ENCODE measurements at regions not wholly inside any gene's neighbourhood (a gene's known extent, or its start where the extent isn't known, plus 50 kb on each side); places are given as distances from the start of the nearest gene placed in this dataset.
"Not testable (repeated sequence)": the region's sequence is repeated elsewhere in the genome, so short reads cannot be mapped to it uniquely, and the experiment has no call there.

DNA sequence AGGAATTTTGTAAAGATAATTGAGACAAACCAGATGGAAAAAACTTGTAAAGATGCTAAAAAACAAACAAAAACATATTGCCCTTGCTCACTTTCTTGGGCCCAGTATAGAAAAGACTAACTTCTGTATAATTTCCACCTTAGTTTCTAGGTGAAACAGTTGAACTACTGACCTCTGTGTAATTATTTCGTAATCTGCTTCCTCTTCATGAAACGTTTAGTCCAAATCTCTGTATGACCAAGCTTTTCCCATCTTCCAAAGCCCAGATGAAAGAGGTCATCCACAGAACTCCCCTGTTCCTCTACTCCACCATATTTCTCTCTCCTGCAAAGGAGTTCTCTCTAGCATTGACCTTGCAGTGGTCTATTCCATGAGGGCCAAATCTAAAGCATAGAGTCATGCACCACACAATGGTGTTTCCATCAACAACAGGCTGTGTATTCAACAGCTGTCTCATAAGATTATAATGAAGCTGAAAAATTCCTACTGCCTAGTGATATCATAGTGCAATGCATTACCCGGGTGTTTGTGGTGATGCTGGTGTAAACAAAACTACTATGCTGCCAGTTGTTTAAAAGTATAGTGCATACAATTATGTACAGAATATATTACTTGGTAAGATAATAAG lies 647.6 kb downstream of the TNS3 start:
- no peak for DNase-seq (ENCODE audit: low spot score)

DNA sequence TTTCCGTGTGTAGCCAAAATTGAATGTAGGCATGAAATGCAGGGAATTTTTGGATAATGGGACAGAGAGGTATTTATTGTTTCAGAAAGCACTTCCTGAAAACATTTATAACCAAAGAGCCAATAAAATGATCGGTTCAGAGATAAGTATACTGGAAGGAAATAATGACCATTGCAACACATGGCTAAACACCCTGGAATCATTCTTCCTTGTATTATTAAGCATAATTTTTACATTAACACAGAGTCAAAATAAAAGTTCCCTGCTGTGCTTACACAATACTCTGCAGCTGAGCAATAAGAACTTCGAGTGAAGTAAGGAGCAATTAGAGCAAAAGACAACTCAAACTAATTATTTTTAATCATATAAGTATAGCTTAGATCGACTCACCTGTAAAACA lies 648.3 kb downstream of the TNS3 start:
- no peak for DNase-seq (ENCODE audit: low spot score)

DNA sequence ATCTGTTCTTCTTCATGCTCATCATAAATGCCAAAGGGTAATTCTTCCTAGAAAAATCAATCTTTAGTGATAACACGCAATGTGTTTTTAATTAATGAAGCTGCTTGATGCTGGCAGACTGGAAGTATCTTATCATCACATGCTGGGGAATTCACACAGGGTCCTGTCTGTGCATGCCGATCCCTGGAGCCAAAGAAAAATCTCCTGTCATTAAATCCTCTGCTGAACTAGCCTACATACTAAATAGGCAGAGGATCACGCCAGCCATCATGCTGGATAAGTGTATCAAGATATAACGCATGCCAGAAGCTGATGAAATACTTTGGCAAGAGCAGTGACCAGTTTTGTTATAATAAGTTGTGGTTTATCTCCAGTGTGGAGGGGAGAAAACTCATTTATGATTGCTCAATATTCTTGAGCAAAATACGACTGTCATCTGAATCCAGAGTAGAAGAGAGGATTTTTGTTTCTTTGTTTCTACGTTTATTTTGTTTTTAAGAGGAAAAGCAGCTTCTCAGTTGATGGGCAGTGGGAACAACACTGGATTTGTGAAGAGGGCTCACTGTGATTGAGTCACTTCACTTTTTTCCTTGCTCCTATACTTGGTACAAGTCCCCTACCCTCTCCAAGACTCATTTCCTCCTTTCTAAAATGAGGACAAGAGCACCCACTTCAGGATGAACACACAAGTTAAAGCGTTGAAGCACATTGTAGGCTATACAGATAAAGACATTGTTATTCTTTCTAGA lies 649.1 kb downstream of the TNS3 start:
- DNase-seq (ENCODE audit: low spot score), result no peak

DNA sequence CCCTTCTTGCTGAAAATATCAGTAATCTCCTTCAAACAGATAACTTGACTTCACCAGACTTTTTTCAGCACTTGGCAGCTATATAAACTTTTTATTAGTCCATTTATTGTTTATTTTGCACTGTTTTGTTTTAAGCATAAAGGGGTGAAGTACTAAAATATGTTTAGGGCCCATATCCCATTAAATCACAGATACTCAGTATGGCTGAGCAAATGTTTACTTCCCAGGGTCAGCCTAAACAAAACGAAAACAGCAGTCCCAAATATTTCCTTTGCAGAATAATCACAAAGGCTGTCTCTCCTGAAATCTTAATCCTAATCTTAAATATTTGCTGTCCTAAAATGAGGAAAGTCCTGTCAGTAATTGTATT lies 649.6 kb downstream of the TNS3 start:
- no peak for DNase-seq (ENCODE audit: low spot score)

DNA sequence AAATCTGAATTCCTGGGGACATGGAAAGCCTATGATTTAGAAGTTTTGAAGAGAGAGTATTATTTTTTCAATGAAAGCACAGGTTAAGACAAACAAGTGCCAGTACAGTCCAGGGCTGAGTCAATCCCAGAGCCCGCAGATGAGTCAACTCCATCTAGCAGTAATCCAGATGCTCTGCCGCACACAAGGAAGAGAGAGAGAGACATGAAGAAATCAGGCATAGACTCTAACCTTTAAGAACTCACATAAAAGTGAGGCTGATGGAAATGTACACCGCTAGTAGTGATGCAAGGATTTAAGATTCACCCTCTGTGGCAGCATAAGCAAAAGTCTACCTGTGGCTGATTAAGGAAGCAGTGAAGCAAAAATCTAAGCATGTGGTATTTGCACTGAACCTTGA lies 651.5 kb downstream of the TNS3 start:
- DNase-seq (ENCODE audit: low spot score), result no peak

DNA sequence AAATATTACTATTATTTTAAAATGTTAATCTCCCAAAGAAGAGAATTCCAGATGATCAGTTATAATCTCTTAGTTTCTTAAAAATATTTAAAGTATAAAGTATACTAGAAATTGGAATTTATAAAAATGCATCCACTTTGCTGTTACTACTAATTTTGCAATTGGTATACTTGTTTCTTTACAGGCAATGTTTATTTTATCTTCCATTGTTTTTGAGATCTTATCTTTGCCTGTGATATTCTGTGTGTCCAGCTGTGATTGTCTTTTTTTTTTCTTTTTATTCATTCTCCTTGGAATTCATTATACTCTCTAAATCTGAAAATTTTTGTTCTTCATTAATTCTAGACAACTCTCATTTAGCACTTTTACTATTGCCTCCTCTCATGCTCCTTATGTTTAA lies 652.6 kb downstream of the TNS3 start:
- DNase-seq (ENCODE audit: low spot score), result no peak

DNA sequence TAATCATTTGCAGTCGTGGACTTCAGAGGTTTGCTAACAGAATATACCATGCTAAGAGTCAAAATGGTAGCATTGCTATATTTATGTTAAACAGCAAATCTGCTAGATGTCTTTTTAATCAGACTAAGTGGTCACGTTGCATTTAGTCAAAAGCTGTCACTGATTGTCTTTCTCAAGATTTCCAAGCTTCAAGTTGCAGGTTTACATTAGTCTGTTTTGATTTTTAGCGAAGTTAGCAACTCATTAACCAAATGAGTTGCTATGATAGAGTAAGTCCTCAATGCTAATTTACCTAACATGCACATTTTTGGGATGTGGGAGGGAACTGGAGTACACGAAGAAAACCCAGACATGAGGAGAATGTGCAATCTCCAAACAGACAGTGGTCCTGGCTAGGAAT lies 653.2 kb downstream of the TNS3 start:
- DNase-seq (ENCODE audit: low spot score), result no peak

DNA sequence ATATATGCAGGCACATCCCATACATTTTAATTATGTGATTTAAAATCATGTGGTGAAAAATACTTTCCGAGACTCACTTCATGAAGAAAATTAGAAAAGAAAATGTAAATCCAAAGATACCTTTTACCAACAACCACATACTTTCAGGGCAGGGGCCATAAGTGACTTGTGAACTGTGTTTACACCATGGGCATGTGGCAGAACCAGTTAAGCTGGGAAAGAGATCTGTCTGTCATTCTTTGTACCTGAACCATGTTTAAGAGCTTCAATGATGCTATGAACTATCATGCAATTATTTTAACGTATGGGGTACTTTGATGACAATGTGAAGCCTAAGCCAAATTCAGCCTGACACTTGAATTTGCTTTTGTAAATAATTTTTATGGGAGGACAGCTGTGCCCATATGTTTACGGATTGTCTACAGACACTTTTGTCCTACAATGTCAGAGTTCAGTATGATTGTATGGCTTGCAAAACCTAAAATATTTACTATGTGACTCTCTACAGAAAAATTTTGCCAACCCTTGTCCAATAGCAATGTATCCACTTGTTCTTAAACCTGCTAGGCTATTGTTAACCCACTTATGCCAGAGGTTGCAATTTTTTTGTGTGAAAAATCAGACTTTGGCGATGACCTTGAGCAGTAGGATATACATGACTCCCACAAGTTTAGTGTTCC lies 654.6 kb downstream of the TNS3 start:
- DNase-seq (ENCODE audit: low spot score), result no peak

DNA sequence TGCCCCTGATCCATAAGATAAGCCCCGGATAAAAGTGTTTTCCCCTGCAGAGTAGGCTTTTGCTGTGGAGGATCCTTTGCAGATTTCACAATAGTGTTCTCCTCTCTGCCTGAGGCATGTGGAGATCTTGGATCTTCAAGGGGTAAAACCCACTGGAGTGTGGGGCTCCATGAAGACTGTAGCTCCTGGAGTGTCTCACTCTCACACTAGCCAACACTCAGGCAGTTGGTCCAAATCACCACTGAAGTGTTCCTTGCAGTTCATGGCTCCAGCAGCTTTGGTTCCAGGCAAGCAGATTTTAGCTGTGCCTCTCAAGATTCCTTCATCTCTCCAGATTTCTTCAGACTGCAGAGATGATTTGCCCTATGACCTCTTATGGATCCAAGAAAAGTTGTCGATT lies 665.3 kb downstream of the TNS3 start:
- no peak for DNase-seq (ENCODE audit: low spot score)

DNA sequence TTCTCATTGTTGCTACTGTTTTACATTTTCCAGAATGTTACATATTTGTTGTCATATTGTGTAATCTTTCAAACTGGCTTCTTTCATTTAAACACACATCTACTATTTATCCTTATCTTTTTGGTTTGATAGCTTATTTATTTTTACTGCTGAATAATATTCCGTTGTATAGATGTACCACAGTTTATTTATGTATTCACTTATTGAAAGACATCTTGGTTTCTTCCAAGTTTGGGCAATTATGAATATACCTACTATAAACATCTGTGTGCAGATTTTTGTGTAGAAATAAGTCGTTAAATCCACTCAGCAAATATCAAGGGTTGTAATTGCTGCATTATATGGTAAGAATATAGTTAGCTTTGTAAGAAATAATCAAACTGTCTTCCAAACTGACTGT lies 669.2 kb downstream of the TNS3 start:
- no peak for DNase-seq (ENCODE audit: low spot score)

DNA sequence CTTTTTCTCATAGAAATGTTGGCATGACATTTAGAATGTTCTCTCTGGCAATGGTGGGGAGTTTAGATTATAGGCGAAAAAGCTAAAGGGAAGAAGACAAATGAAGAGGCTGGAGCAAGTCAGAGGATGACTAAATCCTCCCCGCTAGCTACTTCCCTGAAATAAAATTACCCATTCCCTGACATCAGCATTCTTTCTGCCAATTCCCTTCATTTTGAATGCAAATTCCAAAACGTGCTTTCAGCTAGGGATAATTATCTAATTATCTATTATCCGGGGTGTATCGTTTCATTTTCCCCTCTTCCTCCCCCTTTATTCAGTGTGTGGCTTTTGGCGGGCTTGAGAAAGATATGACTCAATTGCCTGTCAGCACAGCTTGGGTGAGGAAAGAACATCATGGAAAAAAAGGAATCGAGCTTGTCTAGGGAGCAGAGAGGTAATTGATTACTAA lies 672.3 kb downstream of the TNS3 start:
- no peak for DNase-seq (ENCODE audit: low spot score)

DNA sequence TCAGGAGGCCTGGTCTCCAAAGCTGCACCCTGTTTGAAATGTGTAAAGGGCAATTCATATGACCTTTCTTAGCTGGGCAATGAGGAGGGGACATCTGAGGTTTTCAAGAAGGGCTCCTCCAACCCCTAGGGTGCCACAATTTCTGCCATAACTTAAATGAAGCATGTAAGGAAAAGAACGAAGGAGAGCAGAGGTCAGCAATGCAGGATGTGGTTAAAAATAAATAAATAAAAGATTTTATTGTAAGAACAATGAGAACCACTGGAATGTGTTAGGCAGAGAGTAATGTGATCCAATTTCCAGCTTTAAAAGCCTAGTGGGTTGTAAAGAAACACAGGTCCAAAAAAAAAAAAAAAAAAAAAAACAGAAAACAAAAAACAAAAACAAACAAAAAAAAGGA lies 673.1 kb downstream of the TNS3 start:
- DNase-seq (ENCODE audit: low spot score), result no peak

DNA sequence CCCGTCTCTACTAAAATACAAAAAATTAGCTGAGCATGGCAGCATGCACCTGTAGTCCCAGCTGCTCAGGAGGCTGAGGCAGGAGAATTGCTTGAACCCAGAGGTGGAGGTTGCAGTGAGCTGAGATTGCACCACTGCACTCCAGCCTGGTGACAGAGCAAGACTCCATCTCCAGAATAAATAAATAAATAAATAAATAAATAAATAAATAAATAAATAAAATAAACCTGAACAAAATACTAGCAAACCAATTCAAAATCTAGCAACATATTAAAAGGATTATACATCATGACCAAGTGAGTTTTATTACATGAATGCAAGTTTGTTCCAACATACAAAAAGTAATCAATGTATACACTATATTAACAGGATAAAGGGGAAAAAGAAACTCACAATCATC lies 677.4 kb downstream of the TNS3 start:
- not testable (repeated sequence) for DNase-seq (ENCODE audit: low spot score)

DNA sequence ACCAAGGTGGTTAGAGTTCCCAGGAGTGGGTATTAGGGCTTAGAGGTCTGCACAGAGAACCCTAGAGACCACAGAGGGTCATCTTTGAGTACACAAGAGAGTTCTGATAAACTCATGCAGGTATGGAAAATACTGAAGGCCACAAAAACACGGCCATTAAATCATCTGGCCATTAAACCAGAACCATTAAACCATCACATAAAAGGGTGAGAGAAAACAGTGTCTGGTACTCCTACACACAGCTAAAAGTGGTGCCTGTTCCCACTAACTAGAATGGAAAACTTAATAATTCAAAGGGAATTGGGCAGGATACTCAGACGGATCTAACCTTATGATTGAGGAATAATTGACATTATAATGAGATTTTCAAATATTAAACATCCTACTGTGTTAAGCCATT lies 679.4 kb downstream of the TNS3 start:
- no peak for DNase-seq (ENCODE audit: low spot score)

DNA sequence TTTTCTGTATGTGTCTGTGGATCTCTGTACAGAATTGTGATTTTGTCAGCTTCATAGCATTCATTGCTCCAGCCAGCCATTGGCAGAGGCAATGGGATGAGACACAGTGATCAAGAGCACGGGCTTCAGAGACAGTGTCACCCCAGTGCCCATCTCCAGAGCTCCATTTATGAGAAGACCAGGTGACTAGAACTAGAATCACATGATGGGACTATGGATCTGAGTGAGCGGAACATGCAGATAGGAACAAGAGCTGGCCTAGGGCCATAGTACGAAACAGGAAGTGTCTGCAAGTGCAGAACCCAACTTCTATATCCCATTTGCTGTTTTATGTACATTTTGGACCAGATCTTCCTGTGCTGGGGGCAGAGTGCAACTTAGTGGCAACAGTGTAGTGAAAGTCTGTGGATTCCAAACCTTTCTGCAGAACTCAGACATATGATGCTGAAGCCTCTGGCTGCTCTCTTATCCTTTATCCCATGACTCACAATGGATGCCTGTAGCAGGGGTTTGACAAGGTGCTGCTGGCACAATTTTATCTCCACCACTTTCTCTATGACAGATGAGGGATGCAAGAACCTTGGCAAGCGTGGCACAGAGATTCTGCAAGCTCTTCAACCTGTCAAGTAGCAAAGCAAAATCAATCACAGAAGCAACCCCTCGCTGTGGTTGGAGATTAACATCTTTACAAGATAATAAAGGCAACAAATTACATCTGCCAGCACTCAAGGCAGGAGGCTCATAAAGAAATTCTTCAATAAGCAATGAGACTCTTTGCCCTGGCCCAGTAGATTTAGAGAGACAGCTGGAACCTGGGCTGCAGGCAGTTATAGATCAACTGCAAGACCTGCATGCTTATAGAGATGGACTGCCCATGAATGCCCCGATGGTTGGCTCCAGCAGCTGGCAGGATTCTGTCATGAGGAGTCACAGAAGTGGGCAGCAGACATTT lies 681.3 kb downstream of the TNS3 start:
- no peak for DNase-seq (ENCODE audit: low spot score)

DNA sequence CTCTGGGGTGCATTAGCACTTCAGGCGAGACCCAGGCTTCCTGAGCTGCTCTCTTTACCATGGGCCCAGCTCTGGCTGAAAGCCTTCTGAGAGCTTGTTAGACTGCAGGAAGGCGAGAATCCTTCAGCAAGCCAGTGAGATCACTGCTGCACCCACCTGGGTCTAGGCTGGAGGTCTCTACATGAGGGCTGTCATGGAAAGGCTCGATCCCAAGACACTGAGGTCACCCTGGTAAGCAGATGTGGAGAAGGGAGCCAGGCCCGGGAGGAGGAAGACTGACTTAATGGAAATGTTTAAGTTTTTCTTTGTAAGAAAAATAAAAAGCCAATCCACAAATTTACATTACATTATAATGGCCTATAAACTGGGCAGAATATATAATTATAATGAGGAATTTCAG lies 684.5 kb downstream of the TNS3 start:
- no peak for DNase-seq (ENCODE audit: low spot score)

DNA sequence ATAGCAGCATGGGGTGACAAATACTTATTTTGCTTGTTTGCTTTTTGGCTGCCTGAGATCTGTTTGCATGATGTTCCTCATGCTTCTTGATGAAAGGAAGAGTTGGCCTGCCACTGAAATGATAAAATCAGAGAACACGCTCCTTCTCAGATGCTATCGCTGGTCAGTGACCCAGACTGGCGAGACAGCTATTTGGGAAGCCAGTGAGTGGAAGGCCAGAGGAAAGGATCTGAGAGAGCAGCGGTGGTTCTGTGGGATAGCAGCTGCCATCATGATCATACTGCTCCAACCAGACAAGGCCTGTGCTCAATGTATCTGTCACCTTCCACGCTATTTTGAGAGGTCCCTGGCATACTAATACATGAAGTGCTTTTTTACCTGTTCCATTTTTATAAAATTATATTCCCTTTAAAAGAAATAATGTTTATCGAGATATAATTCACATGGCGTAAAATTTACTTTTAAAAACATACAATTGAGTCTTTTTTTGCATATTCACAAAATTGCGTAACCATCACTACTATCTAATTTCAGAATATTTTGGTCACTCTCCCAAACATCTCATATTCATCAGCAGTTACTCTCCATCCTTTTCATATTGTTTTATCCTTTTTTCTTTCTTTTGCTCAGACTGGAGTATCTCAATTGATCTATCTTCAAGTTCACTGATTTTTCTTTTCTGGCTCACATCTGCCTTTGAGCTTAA lies 695.1 kb downstream of the TNS3 start:
- DNase-seq (ENCODE audit: low spot score), result no peak

DNA sequence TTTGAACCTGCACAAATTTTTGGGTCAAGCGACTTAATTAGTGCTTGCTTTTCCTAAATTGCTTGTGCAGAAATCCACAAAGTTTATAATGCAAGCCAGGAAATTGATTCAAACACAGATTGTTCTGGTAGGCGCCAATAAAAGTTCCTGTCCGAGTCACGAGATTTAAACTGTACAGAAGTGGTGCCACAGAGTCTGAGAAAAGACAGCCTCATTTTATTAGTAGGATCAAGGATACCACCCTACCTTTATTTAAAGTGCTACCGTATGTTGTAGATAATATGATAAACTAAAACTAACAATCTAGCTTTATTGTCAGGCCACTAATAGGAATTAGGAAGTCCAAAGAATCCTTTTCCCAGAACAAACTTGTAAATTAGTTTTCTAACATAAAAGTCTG lies 696.7 kb downstream of the TNS3 start:
- no peak for DNase-seq (ENCODE audit: low spot score)

DNA sequence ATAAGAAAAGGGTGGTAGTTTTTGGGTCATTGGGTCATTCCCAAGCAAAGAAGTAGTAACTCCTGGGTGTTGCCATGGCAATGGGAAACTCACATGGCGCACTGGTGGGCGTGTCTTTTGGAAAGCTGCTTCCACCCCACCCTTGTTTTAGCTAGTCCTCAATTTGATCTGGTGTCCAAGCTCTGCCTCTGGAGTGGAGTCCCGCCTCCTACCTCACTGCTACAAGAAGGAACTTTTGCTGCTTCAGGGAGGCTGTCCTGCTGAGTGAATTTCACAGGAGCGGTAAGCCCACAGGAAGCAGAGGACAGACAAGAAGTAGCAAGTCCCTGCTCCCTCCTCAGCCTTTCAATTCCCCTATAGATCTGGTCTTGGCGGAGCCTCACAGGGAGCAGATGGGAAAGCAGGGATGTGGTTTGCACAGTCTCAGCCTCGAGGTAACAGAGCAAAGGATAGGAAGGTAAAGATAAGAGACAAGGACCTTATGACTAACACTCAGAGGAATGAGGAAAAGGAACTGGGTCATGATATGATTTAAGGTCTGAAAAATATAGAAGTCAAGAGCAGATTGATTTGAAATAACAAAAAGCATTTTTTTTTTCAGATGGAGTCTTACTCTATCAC lies 700.3 kb downstream of the TNS3 start:
- DNase-seq (ENCODE audit: low spot score), result no peak

DNA sequence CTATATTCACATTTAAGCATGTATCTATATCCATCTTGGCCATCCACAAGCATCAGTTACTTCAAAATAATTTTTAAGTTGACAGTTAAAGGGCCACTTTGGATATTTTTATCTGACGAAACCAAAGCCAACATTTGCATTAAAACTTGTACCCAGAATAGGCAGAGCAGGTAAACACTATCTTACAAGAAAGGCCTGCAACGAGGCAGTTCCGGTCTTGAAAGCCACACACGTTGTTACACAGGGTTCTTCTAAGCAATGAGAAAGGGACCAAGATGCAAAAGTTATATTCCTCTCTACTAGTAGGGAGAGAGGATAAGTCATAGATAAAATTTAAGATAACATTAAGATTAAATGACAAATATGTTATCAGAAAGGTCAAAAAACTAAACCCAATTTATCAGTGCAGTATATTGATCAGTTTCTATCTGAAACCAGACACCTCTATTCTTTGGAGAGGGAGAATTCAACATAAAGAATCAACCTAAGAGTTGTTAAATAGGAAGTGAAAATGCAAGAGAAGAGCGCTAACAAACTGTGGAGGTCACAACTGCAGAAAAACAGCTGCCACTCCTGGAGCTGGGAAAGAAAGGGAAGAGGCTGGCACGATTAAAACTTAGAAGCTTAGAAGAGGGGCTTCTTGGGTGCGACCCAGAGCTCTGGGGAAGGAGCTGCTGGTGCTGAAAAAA lies 701.3 kb downstream of the TNS3 start:
- no peak for DNase-seq (ENCODE audit: low spot score)

DNA sequence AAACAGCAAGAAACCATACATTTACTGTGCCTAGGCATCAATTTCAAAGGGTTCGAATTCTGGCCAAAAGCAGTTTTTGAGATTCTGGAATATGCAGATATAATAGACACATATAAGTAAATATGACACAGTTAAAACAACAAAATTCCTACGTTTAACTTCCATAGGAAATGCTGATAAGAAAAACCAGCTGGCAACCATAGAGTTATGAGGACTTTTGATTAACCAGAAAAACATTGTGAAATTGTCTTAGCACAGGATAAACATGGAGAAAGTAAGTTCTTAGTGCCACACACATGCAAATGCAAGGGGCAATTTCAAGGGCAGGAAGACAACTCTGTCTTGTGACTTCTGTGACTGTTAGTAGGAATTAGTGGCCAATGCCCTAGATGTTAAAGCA lies 702.1 kb downstream of the TNS3 start:
- DNase-seq (ENCODE audit: low spot score), result no peak

Data from germinal center (tissue), 1 donor.